Colonic mucosa (tissue), 4 donors: ENCODE measurements at regions not wholly inside any gene's neighbourhood (a gene's known extent, or its start where the extent isn't known, plus 50 kb on each side); places are given as distances from the start of the nearest gene placed in this dataset.

ENCODE experiments used
- DNase-seq: peaks from one replicate; pipeline ENCODE4 v3.0.0-alpha.2; 2020
- H3K27ac ChIP-seq: fragments of 200-600 bp; one replicate; pipeline ENCODE4 v1.8.0; 2021
- H3K27me3 ChIP-seq: fragments of 200-600 bp; one replicate; pipeline ENCODE4 v1.8.0; 2021
- H3K36me3 ChIP-seq: fragments of 200-600 bp; one replicate; pipeline ENCODE4 v1.8.0; 2021
- H3K4me1 ChIP-seq: fragments of 200-600 bp; one replicate; pipeline ENCODE4 v1.8.0; 2021; ENCODE audit warnings: mild to moderate bottlenecking
- H3K4me3 ChIP-seq: fragments of 200-600 bp; one replicate; pipeline ENCODE4 v1.8.0; 2021
- H3K9ac ChIP-seq, 2 donors: one replicate each; pipeline ENCODE4 v1.7.0; 2013; ENCODE audit warnings: control low read depth in 2 of 2, low read depth in 2 of 2, low read length in 2 of 2
- H3K9me3 ChIP-seq: fragments of 200-600 bp; one replicate; pipeline ENCODE4 v1.8.0; 2021
- CTCF ChIP-seq: fragments of 200-600 bp; IDR thresholded peaks from one replicate; pipeline ENCODE4 v1.8.0; 2022; ENCODE audit warnings: antibody characterized with exemption, mild to moderate bottlenecking
- intact Hi-C: fragments of 100-400 bp; cut with DNase I; formaldehyde crosslinking; loops from one replicate; pipeline ENCODE4 v1.14.1; 2022
- donor health status: healthy.
- donor health status: DM: no; HTN: no; CAD: no.
- donor health status: DM: no; HTN: no; CAD: no.

GRCh38 chr22:49266561-49267519 is 560.8 kb downstream of the BRD1 start:
- no peak for DNase-seq
- Histone ChIP-seq H3K9me3 (no peaks in the 10 kb centered on the region), H3K36me3 (no peaks in the 10 kb centered on the region), H3K27ac (no peak overlapping the region), H3K9ac (no peak overlapping the region), H3K27me3 (no peaks in the 10 kb centered on the region), H3K4me1 (no peaks in the 10 kb centered on the region), H3K4me3 (no peak overlapping the region)
- TF ChIP-seq CTCF, result no peak
- intact Hi-C loops, result no loop called here

GRCh38 chr22:49264696-49265095 is 563.0 kb downstream of the BRD1 start:
- Histone ChIP-seq H3K4me3 (no peak overlapping the region), H3K4me1 (no peaks in the 10 kb centered on the region), H3K27ac (no peak overlapping the region), H3K9me3 (no peaks in the 10 kb centered on the region), H3K9ac (no peak overlapping the region), H3K36me3 (no peaks in the 10 kb centered on the region), H3K27me3 (no peaks in the 10 kb centered on the region)
- intact Hi-C loops, result no loop called here
- no peak for TF ChIP-seq CTCF
- DNase-seq, result no peak

- Histone ChIP-seq H3K4me3 (no peak overlapping the region), H3K4me1 (no peaks in the 10 kb centered on the region), H3K27ac (no peak overlapping the region), H3K36me3 (no peaks in the 10 kb centered on the region), H3K9ac (no peak overlapping the region), H3K9me3 (no peaks in the 10 kb centered on the region), H3K27me3 (no peaks in the 10 kb centered on the region)
- DNase-seq, result no peak
- no peak for TF ChIP-seq CTCF
- intact Hi-C loops, result no loop called here
Observed at GRCh38 chr22:49263101-49263500, 564.6 kb downstream of the BRD1 start.

GRCh38 chr22:49262167-49262566 is 565.5 kb downstream of the BRD1 start:
- no peaks in the 10 kb centered on the region for H3K9me3 ChIP-seq
- no peak for TF ChIP-seq CTCF
- H3K4me1 ChIP-seq, result no peaks in the 10 kb centered on the region
- no peaks in the 10 kb centered on the region for H3K36me3 ChIP-seq
- intact Hi-C loops, result no loop called here
- no peak overlapping the region for H3K27ac ChIP-seq
- no peaks in the 10 kb centered on the region for H3K27me3 ChIP-seq
- DNase-seq, result no peak
- H3K4me3 ChIP-seq, result no peak overlapping the region
- H3K9ac ChIP-seq, result no peak overlapping the region

GRCh38 chr22:49261616-49262015 is 566.1 kb downstream of the BRD1 start:
- intact Hi-C loops, result no loop called here
- no peaks in the 10 kb centered on the region for H3K36me3 ChIP-seq
- H3K4me3 ChIP-seq, result no peak overlapping the region
- DNase-seq, result no peak
- H3K9ac ChIP-seq, result no peak overlapping the region
- TF ChIP-seq CTCF, result no peak
- H3K4me1 ChIP-seq, result no peaks in the 10 kb centered on the region
- H3K27me3 ChIP-seq, result no peaks in the 10 kb centered on the region
- no peak overlapping the region for H3K27ac ChIP-seq
- H3K9me3 ChIP-seq, result no peaks in the 10 kb centered on the region
